ENCODE measurements at regions not wholly inside any gene's neighbourhood (a gene's known extent, or its start where the extent isn't known, plus 50 kb on each side); places are given as distances from the start of the nearest gene placed in this dataset.
"Not testable (repeated sequence)": the region's sequence is repeated elsewhere in the genome, so short reads cannot be mapped to it uniquely, and the experiment has no call there.

DNA sequence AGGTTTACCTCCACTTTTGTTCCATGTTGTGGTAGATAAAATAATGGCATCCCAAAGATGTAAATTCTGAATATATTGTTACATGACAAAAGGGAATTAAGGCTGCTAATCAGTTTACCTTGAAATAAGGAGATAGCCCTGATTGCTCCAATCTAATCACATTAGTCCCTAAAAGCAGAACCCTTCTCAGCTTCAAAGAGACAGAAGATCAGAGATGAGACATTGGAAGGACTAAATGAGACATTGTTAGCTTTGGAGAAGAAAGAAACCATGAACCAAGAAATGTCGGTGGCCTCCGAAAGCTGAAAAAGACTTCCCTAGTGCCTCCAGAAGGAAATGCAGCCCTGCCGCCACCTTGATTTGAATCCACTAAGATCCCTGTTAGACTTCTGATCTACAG lies 82.8 kb upstream of the PARP8 start:
- Histone ChIP-seq H3K27me3 (ENCODE audit: control insufficient read depth, insufficient read depth, low read length) (no peaks in the 10 kb centered on the region), H3K9me3 (ENCODE audit: control insufficient read depth, insufficient read depth, low read depth, low read length) (no peaks in the 10 kb centered on the region), H3K4me3 (ENCODE audit: low read depth in 2 of 2, low read length in 2 of 2) (no peak overlapping the region), H3K36me3 (ENCODE audit: control insufficient read depth, insufficient read depth, low read length) (no peaks in the 10 kb centered on the region), H3K27ac (ENCODE audit: low read length) (no peak overlapping the region), H3K4me1 (ENCODE audit: control insufficient read depth, insufficient read depth, low read length) (no peaks in the 10 kb centered on the region)
- CTCF ChIA-PET, result no interaction called here
- POLR2A ChIA-PET, result no interaction called here
- DNase-seq (ENCODE audit: low read depth, low spot score) (no peak), ATAC-seq (no peak)
- intact Hi-C loops (cut with micrococcal nuclease; ENCODE audit: unreplicated experiment), result no loop called here
- no TSS peak for BruUV-seq (replicated peaks)
- in situ Hi-C loops (cut with HindIII; ENCODE audit: low pct_unique_long_range_greater_than_20kb, low sequenced_read_pairs), result no loop called here
- TF ChIP-seq, protein P1, sequence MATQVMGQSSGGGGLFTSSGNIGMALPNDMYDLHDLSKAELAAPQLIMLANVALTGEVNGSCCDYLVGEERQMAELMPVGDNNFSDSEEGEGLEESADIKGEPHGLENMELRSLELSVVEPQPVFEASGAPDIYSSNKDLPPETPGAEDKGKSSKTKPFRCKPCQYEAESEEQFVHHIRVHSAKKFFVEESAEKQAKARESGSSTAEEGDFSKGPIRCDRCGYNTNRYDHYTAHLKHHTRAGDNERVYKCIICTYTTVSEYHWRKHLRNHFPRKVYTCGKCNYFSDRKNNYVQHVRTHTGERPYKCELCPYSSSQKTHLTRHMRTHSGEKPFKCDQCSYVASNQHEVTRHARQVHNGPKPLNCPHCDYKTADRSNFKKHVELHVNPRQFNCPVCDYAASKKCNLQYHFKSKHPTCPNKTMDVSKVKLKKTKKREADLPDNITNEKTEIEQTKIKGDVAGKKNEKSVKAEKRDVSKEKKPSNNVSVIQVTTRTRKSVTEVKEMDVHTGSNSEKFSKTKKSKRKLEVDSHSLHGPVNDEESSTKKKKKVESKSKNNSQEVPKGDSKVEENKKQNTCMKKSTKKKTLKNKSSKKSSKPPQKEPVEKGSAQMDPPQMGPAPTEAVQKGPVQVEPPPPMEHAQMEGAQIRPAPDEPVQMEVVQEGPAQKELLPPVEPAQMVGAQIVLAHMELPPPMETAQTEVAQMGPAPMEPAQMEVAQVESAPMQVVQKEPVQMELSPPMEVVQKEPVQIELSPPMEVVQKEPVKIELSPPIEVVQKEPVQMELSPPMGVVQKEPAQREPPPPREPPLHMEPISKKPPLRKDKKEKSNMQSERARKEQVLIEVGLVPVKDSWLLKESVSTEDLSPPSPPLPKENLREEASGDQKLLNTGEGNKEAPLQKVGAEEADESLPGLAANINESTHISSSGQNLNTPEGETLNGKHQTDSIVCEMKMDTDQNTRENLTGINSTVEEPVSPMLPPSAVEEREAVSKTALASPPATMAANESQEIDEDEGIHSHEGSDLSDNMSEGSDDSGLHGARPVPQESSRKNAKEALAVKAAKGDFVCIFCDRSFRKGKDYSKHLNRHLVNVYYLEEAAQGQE (IDR thresholded peaks at IDR 0.05; ENCODE audit: insufficient read depth in 1 of 2, low read depth in 2 of 2, low read length in 1 of 2), result no peak
- peak; percentile 9; the same call in 1 of the 2 replicates for TF ChIP-seq CTCF (IDR thresholded peaks at IDR 0.05)

DNA sequence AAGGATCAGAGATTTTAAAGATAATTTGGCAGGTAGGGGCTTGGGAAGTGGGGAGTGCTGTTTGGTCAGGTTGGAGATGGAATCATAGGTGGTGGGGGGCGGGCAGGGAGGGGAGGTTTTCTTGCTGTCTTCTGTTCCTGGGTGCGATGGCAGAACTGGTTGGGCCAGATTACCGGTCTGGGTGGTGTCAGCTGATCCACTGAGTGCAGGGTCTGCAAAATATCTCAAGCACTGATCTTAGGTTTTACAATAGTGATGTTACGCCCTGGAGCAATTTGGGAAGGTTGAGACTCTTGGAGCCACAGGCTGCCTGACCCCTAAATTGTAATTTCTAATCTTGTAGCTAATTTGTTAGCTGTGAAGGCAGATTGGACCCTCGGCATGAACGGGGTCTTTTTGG lies 78.0 kb upstream of the PARP8 start:
- H3K4me3 ChIP-seq (ENCODE audit: low read depth in 2 of 2, low read length in 2 of 2); DNase-seq (ENCODE audit: low read depth, low spot score); H3K27ac ChIP-seq (ENCODE audit: low read length); intact Hi-C loops (cut with micrococcal nuclease; ENCODE audit: unreplicated experiment); H3K36me3 ChIP-seq (ENCODE audit: control insufficient read depth, insufficient read depth, low read length); in situ Hi-C loops (cut with HindIII; ENCODE audit: low pct_unique_long_range_greater_than_20kb, low sequenced_read_pairs); H3K27me3 ChIP-seq (ENCODE audit: control insufficient read depth, insufficient read depth, low read length); POLR2A ChIA-PET; H3K4me1 ChIP-seq (ENCODE audit: control insufficient read depth, insufficient read depth, low read length); ATAC-seq; CTCF ChIA-PET; BruUV-seq (replicated peaks); H3K9me3 ChIP-seq (ENCODE audit: control insufficient read depth, insufficient read depth, low read depth, low read length): not testable (repeated sequence)

GRCh38 chr5:50590444-50591189 lies 75.8 kb upstream of the PARP8 start:
- DNase-seq (ENCODE audit: low read depth, low spot score); H3K4me1 ChIP-seq (ENCODE audit: control insufficient read depth, insufficient read depth, low read length); POLR2A ChIA-PET; CTCF ChIA-PET; H3K27ac ChIP-seq (ENCODE audit: low read length); intact Hi-C loops (cut with micrococcal nuclease; ENCODE audit: unreplicated experiment); in situ Hi-C loops (cut with HindIII; ENCODE audit: low pct_unique_long_range_greater_than_20kb, low sequenced_read_pairs); H3K4me3 ChIP-seq (ENCODE audit: low read depth in 2 of 2, low read length in 2 of 2); H3K27me3 ChIP-seq (ENCODE audit: control insufficient read depth, insufficient read depth, low read length); BruUV-seq (replicated peaks); ATAC-seq; H3K36me3 ChIP-seq (ENCODE audit: control insufficient read depth, insufficient read depth, low read length); H3K9me3 ChIP-seq (ENCODE audit: control insufficient read depth, insufficient read depth, low read depth, low read length): not testable (repeated sequence)

- H3K4me1 ChIP-seq (ENCODE audit: control insufficient read depth, insufficient read depth, low read length); H3K27me3 ChIP-seq (ENCODE audit: control insufficient read depth, insufficient read depth, low read length); H3K27ac ChIP-seq (ENCODE audit: low read length); DNase-seq (ENCODE audit: low read depth, low spot score); intact Hi-C loops (cut with micrococcal nuclease; ENCODE audit: unreplicated experiment); H3K4me3 ChIP-seq (ENCODE audit: low read depth in 2 of 2, low read length in 2 of 2); ATAC-seq; BruUV-seq (replicated peaks); in situ Hi-C loops (cut with HindIII; ENCODE audit: low pct_unique_long_range_greater_than_20kb, low sequenced_read_pairs); CTCF ChIA-PET; H3K9me3 ChIP-seq (ENCODE audit: control insufficient read depth, insufficient read depth, low read depth, low read length); POLR2A ChIA-PET; H3K36me3 ChIP-seq (ENCODE audit: control insufficient read depth, insufficient read depth, low read length): not testable (repeated sequence)
Observed at GRCh38 chr5:50591338-50591737, 75.1 kb upstream of the PARP8 start.

All from Panc1 (cell line).